CD4-positive, alpha-beta T cell (primary cell): ENCODE measurements at regions not wholly inside any gene's neighbourhood (a gene's known extent, or its start where the extent isn't known, plus 50 kb on each side); places are given as distances from the start of the nearest gene placed in this dataset.

Source experiments
- ATAC-seq: fragments of 200-7000 bp; cut with Tn5 transposase; one replicate; pipeline ENCODE4 v1.10.0; 2022; ENCODE audit warnings: mild to moderate bottlenecking; ENCODE audit not compliant: poor library complexity
- CTCF ChIA-PET: fragments of 350-600 bp; sonication (Branson Sonifier 250); formaldehyde crosslinking; loops from one replicate; lab custom pipeline; 2021; ENCODE audit warnings: antibody characterized with exemption, inconsistent platforms; lab: Charles Lee
- POLR2A ChIA-PET: fragments of 350-600 bp; sonication (Branson Sonifier 250); formaldehyde crosslinking; loops from one replicate; lab custom pipeline; 2021; ENCODE audit warnings: antibody characterized with exemption, inconsistent platforms; lab: Charles Lee
- DNase-seq, 14 experiments: peaks; one replicate each; pipeline ENCODE4 v3.0.0-alpha.2; 2013 to 2020; ENCODE audit warnings: mixed read lengths in 2 of 14
- H3K27ac ChIP-seq, 2 donors: one replicate each; pipeline versions ENCODE4 v1.5.1 to v1.7.0; 2013; ENCODE audit warnings: low read length in 2 of 2, low read depth in 1 of 2, mild to moderate bottlenecking in 1 of 2
- H3K27me3 ChIP-seq, 2 experiments: 1 replicate in 1 of 2; 2 replicates in 1 of 2; pipeline versions ENCODE4 v1.6.1 to v1.7.0; 2013; ENCODE audit warnings: low read length in 2 of 2, control low read depth in 1 of 2, mild to moderate bottlenecking in 1 of 2, moderate library complexity in 1 of 2; ENCODE audit not compliant: insufficient read depth in 2 of 2, control insufficient read depth in 1 of 2
- H3K36me3 ChIP-seq: one replicate; pipeline ENCODE4 v1.6.1; 2013; ENCODE audit warnings: low read length, control low read depth; ENCODE audit not compliant: insufficient read depth
- H3K4me1 ChIP-seq: one replicate; pipeline ENCODE4 v1.6.1; 2013; ENCODE audit warnings: low read length, control low read depth; ENCODE audit not compliant: insufficient read depth
- H3K4me3 ChIP-seq: one replicate; pipeline ENCODE4 v1.5.1; 2013; ENCODE audit warnings: mild to moderate bottlenecking, low read length, moderate library complexity
- H3K9me3 ChIP-seq, 2 experiments: 1 replicate in 1 of 2; 2 replicates in 1 of 2; pipeline versions ENCODE4 v1.6.1 to v1.7.0; 2013; ENCODE audit warnings: low read length in 2 of 2, mild to moderate bottlenecking in 2 of 2, control low read depth in 1 of 2, moderate library complexity in 1 of 2; ENCODE audit not compliant: control insufficient read depth in 1 of 2, insufficient read depth in 1 of 2
- H3K27ac Mint-ChIP-seq: one replicate; pipeline ENCODE4 v1.8.0; 2020; ENCODE audit warnings: mixed read lengths
- H3K27me3 Mint-ChIP-seq: one replicate; pipeline ENCODE4 v1.8.0; 2021; ENCODE audit warnings: mixed read lengths
- H3K36me3 Mint-ChIP-seq: one replicate; pipeline ENCODE4 v1.8.0; 2021; ENCODE audit warnings: low read depth, mixed read lengths
- H3K4me1 Mint-ChIP-seq: one replicate; pipeline ENCODE4 v1.8.0; 2021; ENCODE audit warnings: low read depth, mixed read lengths
- H3K4me3 Mint-ChIP-seq: one replicate; pipeline ENCODE4 v1.8.0; 2020; ENCODE audit warnings: mild to moderate bottlenecking, mixed read lengths
- H3K9me3 Mint-ChIP-seq: one replicate; pipeline ENCODE4 v1.8.0; 2020; ENCODE audit warnings: mixed read lengths
- intact Hi-C, 2 experiments: fragments of 100-400 bp; cut with DNase I in 1 of 2; cut with micrococcal nuclease in 1 of 2; formaldehyde crosslinking; loops; one replicate each; pipeline versions ENCODE4 v1.15.1 to v1.9.0; 2023 to 2025; cut with DNase I, micrococcal nuclease
- TF ChIP-seq, protein P1 (sequence below): fragments of 200-600 bp; IDR thresholded peaks from one replicate; pipeline ENCODE4 v1.8.0; 2022; ENCODE audit warnings: antibody characterized with exemption, mild to moderate bottlenecking

GRCh38 chr5:159658266-159658925, 257.9 kb upstream of the ADRA1B start:
- no peaks in the 10 kb centered on the region for H3K27me3 Mint-ChIP-seq
- intact Hi-C loops: no loop called here
- no peak overlapping the region for H3K27ac Mint-ChIP-seq

GRCh38 chr5:159660401-159660800, 255.9 kb upstream of the ADRA1B start:
- CTCF ChIA-PET: no interaction called here
- TF ChIP-seq, protein P1, sequence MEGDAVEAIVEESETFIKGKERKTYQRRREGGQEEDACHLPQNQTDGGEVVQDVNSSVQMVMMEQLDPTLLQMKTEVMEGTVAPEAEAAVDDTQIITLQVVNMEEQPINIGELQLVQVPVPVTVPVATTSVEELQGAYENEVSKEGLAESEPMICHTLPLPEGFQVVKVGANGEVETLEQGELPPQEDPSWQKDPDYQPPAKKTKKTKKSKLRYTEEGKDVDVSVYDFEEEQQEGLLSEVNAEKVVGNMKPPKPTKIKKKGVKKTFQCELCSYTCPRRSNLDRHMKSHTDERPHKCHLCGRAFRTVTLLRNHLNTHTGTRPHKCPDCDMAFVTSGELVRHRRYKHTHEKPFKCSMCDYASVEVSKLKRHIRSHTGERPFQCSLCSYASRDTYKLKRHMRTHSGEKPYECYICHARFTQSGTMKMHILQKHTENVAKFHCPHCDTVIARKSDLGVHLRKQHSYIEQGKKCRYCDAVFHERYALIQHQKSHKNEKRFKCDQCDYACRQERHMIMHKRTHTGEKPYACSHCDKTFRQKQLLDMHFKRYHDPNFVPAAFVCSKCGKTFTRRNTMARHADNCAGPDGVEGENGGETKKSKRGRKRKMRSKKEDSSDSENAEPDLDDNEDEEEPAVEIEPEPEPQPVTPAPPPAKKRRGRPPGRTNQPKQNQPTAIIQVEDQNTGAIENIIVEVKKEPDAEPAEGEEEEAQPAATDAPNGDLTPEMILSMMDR: no peak
- Mint-ChIP-seq H3K4me1 (no peaks in the 10 kb centered on the region), H3K9me3 (no peaks in the 10 kb centered on the region), H3K36me3 (no peaks in the 10 kb centered on the region), H3K27ac (no peak overlapping the region), H3K4me3 (no peak overlapping the region), H3K27me3 (no peaks in the 10 kb centered on the region)
- H3K9me3 ChIP-seq: no peaks in the 10 kb centered on the region
- intact Hi-C loops: no loop called here
- H3K4me1 ChIP-seq: no peaks in the 10 kb centered on the region
- no peaks in the 10 kb centered on the region for H3K36me3 ChIP-seq
- POLR2A ChIA-PET: no interaction called here
- DNase-seq: no peak
- no peak overlapping the region for H3K27ac ChIP-seq
- no peak overlapping the region for H3K4me3 ChIP-seq
- H3K27me3 ChIP-seq: no peaks in the 10 kb centered on the region
- no peak for ATAC-seq

More at GRCh38 chr5:159658266-159658925, 257.9 kb upstream of the ADRA1B start:
- Mint-ChIP-seq H3K36me3 (no peaks in the 10 kb centered on the region), H3K4me3 (no peak overlapping the region), H3K4me1 (no peaks in the 10 kb centered on the region), H3K9me3 (no peaks in the 10 kb centered on the region)
- DNase-seq (no peak), ATAC-seq (no peak)
- no peaks in the 10 kb centered on the region for H3K9me3 ChIP-seq
- H3K27me3 ChIP-seq: no peaks in the 10 kb centered on the region
- no peaks in the 10 kb centered on the region for H3K4me1 ChIP-seq
- H3K36me3 ChIP-seq: no peaks in the 10 kb centered on the region
- CTCF ChIA-PET: no interaction called here
- TF ChIP-seq, protein P1: no peak
- POLR2A ChIA-PET: no interaction called here
- no peak overlapping the region for H3K4me3 ChIP-seq
- no peak overlapping the region for H3K27ac ChIP-seq

DNA sequence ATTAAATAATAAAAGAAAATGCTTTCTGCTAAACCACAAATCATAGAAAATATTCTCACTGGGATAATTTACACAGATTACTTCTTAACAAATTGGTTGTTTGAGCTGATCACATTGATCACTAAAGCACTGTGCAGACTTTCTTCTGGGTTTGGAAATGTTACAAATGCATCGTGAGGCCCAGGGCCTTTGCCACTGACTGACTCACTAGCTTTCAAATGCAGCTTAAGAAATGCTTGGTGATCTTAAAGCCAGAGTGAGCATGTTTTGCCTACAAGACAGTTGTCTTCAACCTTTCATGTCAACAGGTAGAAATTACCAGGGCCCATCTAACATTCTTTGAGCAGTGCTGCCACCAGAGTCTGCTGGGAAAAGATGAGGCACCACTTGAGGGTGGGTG, 252.3 kb upstream of the ADRA1B start:
- no peaks in the 10 kb centered on the region for H3K9me3 Mint-ChIP-seq
- H3K27ac Mint-ChIP-seq: no peak overlapping the region
- Histone ChIP-seq H3K4me3 (no peak overlapping the region), H3K27ac (no peak overlapping the region), H3K36me3 (no peaks in the 10 kb centered on the region), H3K9me3 (no peaks in the 10 kb centered on the region), H3K27me3 (no peaks in the 10 kb centered on the region), H3K4me1 (peaks cover 3% of the 10 kb centered on the region)
- intact Hi-C loops: no loop called here
- H3K27me3 Mint-ChIP-seq: peaks cover 5% of the 10 kb centered on the region
- ATAC-seq: no peak
- no peak overlapping the region for H3K4me3 Mint-ChIP-seq
- H3K36me3 Mint-ChIP-seq: no peaks in the 10 kb centered on the region
- DNase-seq: no peak
- ChIA-PET POLR2A (no interaction called here), CTCF (no interaction called here)
- TF ChIP-seq, protein P1: no peak
- H3K4me1 Mint-ChIP-seq: no peaks in the 10 kb centered on the region
